IMR-90 (cell line): ENCODE measurements at regions not wholly inside any gene's neighbourhood (a gene's known extent, or its start where the extent isn't known, plus 50 kb on each side); places are given as distances from the start of the nearest gene placed in this dataset.

ENCODE experiments used
- ATAC-seq: fragments of 200-7000 bp; cut with Tn5 transposase; 2 replicates; pipeline ENCODE4 v1.9.1; 2020; ENCODE audit warnings: low read depth, mild to moderate bottlenecking, moderate library complexity
- BruUV-seq: library from RNA; stranded (reverse); fragments of 400-500 nt; replicated peaks from 2 replicates; lab custom pipeline; 2021; lab: Mats Ljungman, UMichigan
- CTCF ChIA-PET: fragments of 300-600 bp; formaldehyde crosslinking; extraction: SDS; loops from one replicate; lab custom pipeline; 2021; ENCODE audit warnings: antibody characterized with exemption; lab: Yijun Ruan, JAX
- POLR2A ChIA-PET: fragments of 300-600 bp; sonication (Branson Sonifier 250); formaldehyde crosslinking; loops from one replicate; lab custom pipeline; 2022; ENCODE audit warnings: antibody characterized with exemption; ENCODE audit not compliant: unreplicated experiment; lab: Charles Lee
- DNase-seq: peaks from one replicate; pipeline ENCODE4 v3.0.0; 2013
- H2AFZ ChIP-seq: replicated peaks from 2 replicates; pipeline ENCODE3; 2013; ENCODE audit warnings: low read length, mild to moderate bottlenecking; ENCODE audit not compliant: poor library complexity
- H2AK5ac ChIP-seq: 2 replicates; pipeline ENCODE4 v1.6.1; 2013; ENCODE audit warnings: low read depth, low read length, inconsistent platforms
- H2AK9ac ChIP-seq: replicated peaks from 2 replicates; pipeline ENCODE3; 2013; ENCODE audit warnings: mild to moderate bottlenecking, low read depth, low read length, moderate library complexity; ENCODE audit not compliant: poor library complexity
- H2BK120ac ChIP-seq: 2 replicates; pipeline ENCODE4 v1.6.1; 2013; ENCODE audit warnings: low read depth, low read length, inconsistent platforms
- H2BK15ac ChIP-seq: 3 replicates; pipeline ENCODE4 v1.6.1; 2013; ENCODE audit warnings: low read depth, low read length, inconsistent platforms
- H2BK20ac ChIP-seq: 2 replicates; pipeline ENCODE4 v1.6.1; 2013; ENCODE audit warnings: low read depth, mild to moderate bottlenecking, inconsistent platforms, low read length, moderate library complexity
- H2BK5ac ChIP-seq: 2 replicates; pipeline ENCODE4 v1.6.1; 2013; ENCODE audit warnings: mild to moderate bottlenecking, low read depth, low read length, inconsistent platforms; ENCODE audit not compliant: poor library complexity, severe bottlenecking
- H3K14ac ChIP-seq: replicated peaks from 2 replicates; pipeline ENCODE4 v1.6.1; 2013; ENCODE audit warnings: low read depth, low read length, inconsistent platforms
- H3K18ac ChIP-seq: 2 replicates; pipeline ENCODE4 v1.6.1; 2013; ENCODE audit warnings: low read depth, low read length, control low read depth
- H3K23ac ChIP-seq: 2 replicates; pipeline ENCODE4 v1.6.1; 2013; ENCODE audit warnings: low read depth, low read length, inconsistent platforms
- H3K27ac ChIP-seq: 2 replicates; pipeline ENCODE4 v1.5.1; 2013; ENCODE audit warnings: mild to moderate bottlenecking, control low read depth, low read length; ENCODE audit not compliant: insufficient read depth
- H3K27me3 ChIP-seq: 2 replicates; pipeline ENCODE4 v1.6.1; 2013; ENCODE audit warnings: low read length; ENCODE audit not compliant: control insufficient read depth, insufficient read depth
- H3K36me3 ChIP-seq: 2 replicates; pipeline ENCODE4 v1.6.1; 2013; ENCODE audit warnings: low read length, mixed read lengths; ENCODE audit not compliant: control insufficient read depth, insufficient read depth
- H3K4ac ChIP-seq: 2 replicates; pipeline ENCODE4 v1.6.1; 2013; ENCODE audit warnings: low read depth, low read length, inconsistent platforms
- H3K4me1 ChIP-seq: 2 replicates; pipeline ENCODE4 v1.6.1; 2013; ENCODE audit warnings: low read length, mixed read lengths; ENCODE audit not compliant: control insufficient read depth, insufficient read depth
- H3K4me2 ChIP-seq: 2 replicates; pipeline ENCODE4 v1.6.1; 2013; ENCODE audit warnings: low read depth, mild to moderate bottlenecking, control low read depth, low read length, moderate library complexity
- H3K4me3 ChIP-seq: 2 replicates; pipeline ENCODE4 v1.5.1; 2013; ENCODE audit warnings: low read depth, mild to moderate bottlenecking, control low read depth, low read length, moderate library complexity; ENCODE audit not compliant: insufficient read depth
- H3K56ac ChIP-seq: 2 replicates; pipeline ENCODE4 v1.6.1; 2013; ENCODE audit warnings: low read length, inconsistent platforms; ENCODE audit not compliant: insufficient read depth; ENCODE audit errors: extremely low read depth
- H3K79me1 ChIP-seq, 2 experiments: 2 replicates each; pipeline ENCODE4 v1.6.1; 2013; ENCODE audit warnings: low read length in 2 of 2, inconsistent platforms in 1 of 2, low read depth in 1 of 2
- H3K9ac ChIP-seq: 2 replicates; pipeline ENCODE4 v1.6.1; 2013; ENCODE audit warnings: low read depth, low read length, control low read depth
- H3K9me1 ChIP-seq: 2 replicates; pipeline ENCODE4 v1.6.1; 2013; ENCODE audit warnings: low read length, inconsistent platforms; ENCODE audit not compliant: insufficient read depth
- H3K9me3 ChIP-seq: 2 replicates; pipeline ENCODE4 v1.6.1; 2013; ENCODE audit warnings: low read length; ENCODE audit not compliant: control insufficient read depth, insufficient read depth
- H4K20me1 ChIP-seq: 2 replicates; pipeline ENCODE4 v1.6.1; 2013; ENCODE audit warnings: low read length, inconsistent platforms; ENCODE audit not compliant: insufficient read depth
- H4K5ac ChIP-seq: 2 replicates; pipeline ENCODE4 v1.6.1; 2013; ENCODE audit warnings: mild to moderate bottlenecking, low read depth, low read length, control low read depth
- H4K8ac ChIP-seq, 2 experiments: 2 replicates each; pipeline ENCODE4 v1.6.1; 2013; ENCODE audit warnings: low read depth in 2 of 2, low read length in 2 of 2, control low read depth in 1 of 2, inconsistent platforms in 1 of 2
- H4K91ac ChIP-seq: 2 replicates; pipeline ENCODE4 v1.6.1; 2013; ENCODE audit warnings: low read depth, low read length, inconsistent platforms; ENCODE audit not compliant: insufficient read depth
- BHLHE40 ChIP-seq: fragments of 150-350 bp; IDR thresholded peaks from 2 replicates; pipeline ENCODE4 v1.6.1; 2016; ENCODE audit warnings: mild to moderate bottlenecking, low read depth, low read length
- CEBPB ChIP-seq: IDR thresholded peaks from 2 replicates; pipeline ENCODE4 v1.6.1; 2012; ENCODE audit warnings: low read depth, low read length, improper control_type of control experiment
- CHD1 ChIP-seq: IDR thresholded peaks from 2 replicates; pipeline ENCODE4 v1.6.1; 2012; ENCODE audit warnings: low read depth, low read length, improper control_type of control experiment
- CTCF ChIP-seq: conservative IDR thresholded peaks from 2 replicates; pipeline ENCODE4 v1.5.1; 2012; ENCODE audit warnings: mild to moderate bottlenecking, low read depth, low read length, improper control_type of control experiment
- ELK1 ChIP-seq: fragments of 150-350 bp; IDR thresholded peaks from 2 replicates; pipeline ENCODE4 v1.6.1; 2016; ENCODE audit warnings: low read depth, mild to moderate bottlenecking, low read length, moderate library complexity, borderline replicate concordance
- FOS ChIP-seq: fragments of 150-350 bp; IDR thresholded peaks from 2 replicates; pipeline ENCODE4 v1.6.1; 2016; ENCODE audit warnings: low read depth, low read length
- MAFK ChIP-seq: IDR thresholded peaks from 2 replicates; pipeline ENCODE4 v1.6.1; 2012; ENCODE audit warnings: low read depth, low read length, improper control_type of control experiment
- MAZ ChIP-seq: IDR thresholded peaks from 2 replicates; pipeline ENCODE4 v1.6.1; 2012; ENCODE audit warnings: low read depth, mild to moderate bottlenecking, low read length, improper control_type of control experiment, moderate library complexity, borderline replicate concordance
- MXI1 ChIP-seq: IDR thresholded peaks from 2 replicates; pipeline ENCODE4 v1.6.1; 2012; ENCODE audit warnings: low read depth, mild to moderate bottlenecking, low read length, moderate library complexity, borderline replicate concordance
- NFE2L2 ChIP-seq: fragments of 150-350 bp; IDR thresholded peaks from 2 replicates; pipeline ENCODE4 v1.6.1; 2016; ENCODE audit warnings: low read depth, mild to moderate bottlenecking, low read length
- POLR2A ChIP-seq: IDR thresholded peaks from 2 replicates; pipeline ENCODE4 v1.6.1; 2012; ENCODE audit warnings: mild to moderate bottlenecking, low read depth, low read length
- RAD21 ChIP-seq: IDR thresholded peaks from 2 replicates; pipeline ENCODE4 v1.6.1; 2012; ENCODE audit warnings: low read length, improper control_type of control experiment
- RCOR1 ChIP-seq: IDR thresholded peaks from 2 replicates; pipeline ENCODE4 v1.6.1; 2012; ENCODE audit warnings: mild to moderate bottlenecking, low read length, improper control_type of control experiment; ENCODE audit not compliant: insufficient replicate concordance
- RFX5 ChIP-seq: IDR thresholded peaks from 2 replicates; pipeline ENCODE4 v1.8.0; 2012; ENCODE audit warnings: low read depth, mild to moderate bottlenecking, low read length, moderate library complexity
- SMC3 ChIP-seq: fragments of 150-350 bp; IDR thresholded peaks from 2 replicates; pipeline ENCODE4 v1.6.1; 2016; ENCODE audit warnings: low read depth, mild to moderate bottlenecking, antibody characterized with exemption, low read length, moderate library complexity
- USF2 ChIP-seq: fragments of 150-350 bp; IDR thresholded peaks from 2 replicates; pipeline ENCODE4 v1.6.1; 2017; ENCODE audit warnings: mild to moderate bottlenecking, antibody characterized with exemption, low read length, low read depth
- WGBS, 2 experiments: methylation state at CpG; one replicate each; pipeline versions ENCODE4 v1.1.5 to v1.1.7; 2013; ENCODE audit warnings: missing lambda C conversion rate in 2 of 2; ENCODE audit not compliant: insufficient read length in 1 of 2; ENCODE audit errors: extremely low coverage in 2 of 2; 5-methylcytosine and 5-hydroxymethylcytosine counted together
- dilution Hi-C: fragments of 300-500 bp; cut with HindIII; formaldehyde crosslinking; loops from one replicate; pipeline ENCODE4 v1.14.3; 2018; ENCODE audit warnings: low sequenced_read_pairs; ENCODE audit not compliant: unreplicated experiment
- in situ Hi-C: fragments of 300-500 bp; cut with MboI; formaldehyde crosslinking; loops from 3 replicates; pipeline ENCODE4 v1.14.3; 2019; ENCODE audit warnings: low sequenced_read_pairs, inconsistent platforms, mixed read lengths
- intact Hi-C: fragments of 100-400 bp; cut with micrococcal nuclease; formaldehyde crosslinking; loops from 2 replicates; pipeline ENCODE4 v1.10.0; 2022

GRCh38 chr16:52874042-52874441 lies 178.7 kb downstream of the CHD9NB start:
- Histone ChIP-seq H3K9me1 (no peaks in the 10 kb centered on the region), H4K8ac (no peak overlapping the region), H3K4me3 (no peak overlapping the region), H3K36me3 (no peaks in the 10 kb centered on the region), H3K14ac (no peak overlapping the region), H3K9me3 (peaks cover 8% of the 10 kb centered on the region; the same call in 1 of the 2 replicates), H2BK120ac (no peak overlapping the region), H3K4me2 (no peak overlapping the region), H3K27ac (no peak overlapping the region), H3K23ac (no peak overlapping the region), H2AFZ (no peak overlapping the region), H4K20me1 (no peaks in the 10 kb centered on the region), H3K4ac (no peak overlapping the region), H2BK5ac (no peak overlapping the region), H3K18ac (no peak overlapping the region), H4K91ac (no peak overlapping the region), H3K27me3 (no peaks in the 10 kb centered on the region), H2AK9ac (no peak overlapping the region), H3K56ac (no peak overlapping the region), H3K4me1 (no peaks in the 10 kb centered on the region), H2AK5ac (no peak overlapping the region), H4K5ac (no peak overlapping the region), H2BK20ac (no peak overlapping the region), H2BK15ac (no peak overlapping the region), H3K9ac (no peak overlapping the region), H3K79me1 (no peaks in the 10 kb centered on the region)
- ATAC-seq (no peak), DNase-seq (no peak)
- intact Hi-C loops: no loop called here
- no TSS peak for BruUV-seq
- TF ChIP-seq CEBPB (no peak), RAD21 (no peak), MAFK (no peak), USF2 (no peak), RCOR1 (no peak), FOS (no peak), NFE2L2 (no peak), MAZ (no peak), CTCF (no peak), ELK1 (no peak), SMC3 (no peak), POLR2A (no peak), BHLHE40 (no peak), RFX5 (no peak), MXI1 (no peak), CHD1 (no peak)
- POLR2A ChIA-PET: no interaction called here
- CTCF ChIA-PET: no interaction called here
- in situ Hi-C loops: no loop called here
- WGBS, 2 experiments: no CpG with 5 or more reads among the region's 3 CpGs
- dilution Hi-C loops: no loop called here
